BJ (cell line): ENCODE measurements at regions not wholly inside any gene's neighbourhood (a gene's known extent, or its start where the extent isn't known, plus 50 kb on each side); places are given as distances from the start of the nearest gene placed in this dataset.

ENCODE experiments used
- CTCF ChIA-PET: fragments of 350-600 bp; formaldehyde crosslinking; extraction: SDS; loops from one replicate; lab custom pipeline; 2021; ENCODE audit warnings: antibody characterized with exemption, inconsistent platforms; lab: Yijun Ruan, JAX
- POLR2A ChIA-PET: fragments of 300-600 bp; sonication (Branson Sonifier 250); formaldehyde crosslinking; extraction: SDS; loops from one replicate; lab custom pipeline; 2021; ENCODE audit warnings: antibody characterized with exemption; lab: Charles Lee
- DNase-seq: peaks from one replicate; pipeline ENCODE4 v3.0.0-alpha.2; 2011; ENCODE audit warnings: low read depth
- H3K27me3 ChIP-seq: 2 replicates; pipeline ENCODE4 v1.6.0; 2011; ENCODE audit warnings: low read length; ENCODE audit not compliant: control insufficient read depth, insufficient read depth
- H3K36me3 ChIP-seq: 2 replicates; pipeline ENCODE4 v1.5.1; 2011; ENCODE audit warnings: low read length; ENCODE audit not compliant: control insufficient read depth, insufficient read depth
- H3K4me3 ChIP-seq: 2 replicates; pipeline ENCODE4 v1.5.1; 2011; ENCODE audit warnings: low read depth, mild to moderate bottlenecking, control low read depth, low read length
- TF ChIP-seq, protein P1 (sequence below): IDR thresholded peaks from 2 replicates; pipeline ENCODE4 v1.5.1; 2011; ENCODE audit warnings: low read depth, mild to moderate bottlenecking, control low read depth, inconsistent platforms, low read length, moderate library complexity; ENCODE audit not compliant: insufficient read depth

DNA sequence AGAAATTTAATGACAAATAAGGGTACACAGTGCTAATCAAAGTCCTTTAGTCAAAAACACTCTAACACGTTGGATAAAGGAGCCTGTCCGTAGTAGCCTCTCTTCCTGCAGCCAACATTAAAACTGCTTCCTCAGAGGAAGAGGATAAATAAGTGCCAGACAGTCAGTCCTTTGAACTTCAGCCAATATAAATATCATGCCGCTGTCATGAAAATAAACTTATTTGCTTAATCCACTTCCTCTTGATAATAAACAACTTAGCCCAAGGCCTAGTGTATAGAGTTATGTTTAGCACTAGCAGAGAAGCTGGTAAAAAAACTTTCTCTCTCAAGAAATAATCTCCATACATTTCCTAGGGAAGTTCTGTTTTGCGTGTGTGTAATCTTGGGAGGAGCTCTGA is 196.7 kb downstream of the HS3ST1 start:
- ChIA-PET CTCF (no interaction called here), POLR2A (no interaction called here)
- Histone ChIP-seq H3K4me3 (no peak overlapping the region), H3K36me3 (no peaks in the 10 kb centered on the region), H3K27me3 (no peaks in the 10 kb centered on the region)
- TF ChIP-seq, protein P1, sequence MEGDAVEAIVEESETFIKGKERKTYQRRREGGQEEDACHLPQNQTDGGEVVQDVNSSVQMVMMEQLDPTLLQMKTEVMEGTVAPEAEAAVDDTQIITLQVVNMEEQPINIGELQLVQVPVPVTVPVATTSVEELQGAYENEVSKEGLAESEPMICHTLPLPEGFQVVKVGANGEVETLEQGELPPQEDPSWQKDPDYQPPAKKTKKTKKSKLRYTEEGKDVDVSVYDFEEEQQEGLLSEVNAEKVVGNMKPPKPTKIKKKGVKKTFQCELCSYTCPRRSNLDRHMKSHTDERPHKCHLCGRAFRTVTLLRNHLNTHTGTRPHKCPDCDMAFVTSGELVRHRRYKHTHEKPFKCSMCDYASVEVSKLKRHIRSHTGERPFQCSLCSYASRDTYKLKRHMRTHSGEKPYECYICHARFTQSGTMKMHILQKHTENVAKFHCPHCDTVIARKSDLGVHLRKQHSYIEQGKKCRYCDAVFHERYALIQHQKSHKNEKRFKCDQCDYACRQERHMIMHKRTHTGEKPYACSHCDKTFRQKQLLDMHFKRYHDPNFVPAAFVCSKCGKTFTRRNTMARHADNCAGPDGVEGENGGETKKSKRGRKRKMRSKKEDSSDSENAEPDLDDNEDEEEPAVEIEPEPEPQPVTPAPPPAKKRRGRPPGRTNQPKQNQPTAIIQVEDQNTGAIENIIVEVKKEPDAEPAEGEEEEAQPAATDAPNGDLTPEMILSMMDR, result no peak
- DNase-seq, result no peak

DNA sequence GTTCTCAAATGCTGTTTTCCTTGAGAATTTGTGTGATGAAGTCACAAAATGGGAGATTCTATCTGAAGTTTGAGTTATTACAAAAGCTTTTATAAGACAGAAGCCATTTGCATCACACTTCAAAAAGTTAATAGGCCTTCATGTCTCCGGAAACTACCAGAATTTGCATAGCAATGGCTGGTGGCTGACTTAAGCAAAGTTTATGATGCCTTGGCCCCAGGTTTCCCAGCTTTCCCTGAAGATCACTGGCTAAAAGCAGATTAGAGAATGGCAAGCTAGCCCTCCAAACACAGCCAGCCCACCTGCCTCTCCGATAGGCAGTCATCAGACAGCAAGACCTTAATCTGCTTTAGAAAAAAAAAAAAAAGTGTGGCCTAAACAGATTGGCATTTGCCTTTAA is 197.8 kb downstream of the HS3ST1 start:
- Histone ChIP-seq H3K36me3 (no peaks in the 10 kb centered on the region), H3K4me3 (no peak overlapping the region), H3K27me3 (no peaks in the 10 kb centered on the region)
- ChIA-PET POLR2A (no interaction called here), CTCF (interaction anchor here (0.6 kb wide), 1 partner anchor 12 kb away, joined by 3 read pairs; no protein-coding TSS in a partner anchor)
- DNase-seq, result no peak
- TF ChIP-seq, protein P1, result no peak

DNA sequence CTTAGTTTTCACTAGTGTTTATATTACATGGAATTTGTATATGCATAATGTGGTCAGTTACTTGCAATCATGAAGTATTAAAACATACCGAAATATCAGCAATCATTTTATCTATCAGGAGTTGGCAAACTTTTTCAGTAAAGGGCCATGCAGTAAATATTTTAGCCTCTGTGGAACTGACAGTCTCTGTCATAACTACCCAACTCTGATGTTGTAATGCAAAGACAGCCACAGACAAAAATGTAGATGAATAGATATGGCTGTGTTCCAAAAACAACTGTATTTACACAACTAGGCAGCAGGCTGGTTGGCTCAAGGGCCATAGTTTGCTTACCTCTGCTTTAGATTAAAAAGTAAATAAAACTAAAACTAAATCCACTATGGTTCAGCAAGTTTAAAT is 200.2 kb downstream of the HS3ST1 start:
- ChIA-PET POLR2A (no interaction called here), CTCF (no interaction called here)
- Histone ChIP-seq H3K36me3 (no peaks in the 10 kb centered on the region), H3K27me3 (no peaks in the 10 kb centered on the region), H3K4me3 (no peak overlapping the region)
- TF ChIP-seq, protein P1, result no peak
- no peak for DNase-seq

DNA sequence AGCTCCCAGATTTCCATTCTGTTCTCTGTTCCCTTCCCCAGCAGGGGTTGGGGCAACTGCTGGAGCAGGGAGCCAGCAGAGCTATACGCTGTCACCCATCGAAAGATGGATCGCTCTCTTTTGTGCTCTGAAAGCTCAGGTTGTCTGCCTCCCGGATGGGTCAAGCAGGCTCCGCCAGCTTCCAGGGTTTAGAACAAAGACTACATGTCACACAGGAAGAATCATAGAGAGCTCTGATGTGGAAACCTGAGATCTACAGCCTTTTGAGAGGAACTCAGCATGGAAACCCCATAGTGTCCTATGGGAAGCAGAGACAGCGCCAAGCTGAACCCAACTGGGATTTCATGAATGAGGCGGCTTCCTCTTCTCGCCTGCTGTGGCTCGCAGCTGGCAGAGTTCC is 205.4 kb downstream of the HS3ST1 start:
- ChIA-PET CTCF (no interaction called here), POLR2A (no interaction called here)
- H3K36me3 ChIP-seq, result no peaks in the 10 kb centered on the region
- DNase-seq, result no peak
- no peaks in the 10 kb centered on the region for H3K27me3 ChIP-seq
- TF ChIP-seq, protein P1, result no peak
- no peak overlapping the region for H3K4me3 ChIP-seq

DNA sequence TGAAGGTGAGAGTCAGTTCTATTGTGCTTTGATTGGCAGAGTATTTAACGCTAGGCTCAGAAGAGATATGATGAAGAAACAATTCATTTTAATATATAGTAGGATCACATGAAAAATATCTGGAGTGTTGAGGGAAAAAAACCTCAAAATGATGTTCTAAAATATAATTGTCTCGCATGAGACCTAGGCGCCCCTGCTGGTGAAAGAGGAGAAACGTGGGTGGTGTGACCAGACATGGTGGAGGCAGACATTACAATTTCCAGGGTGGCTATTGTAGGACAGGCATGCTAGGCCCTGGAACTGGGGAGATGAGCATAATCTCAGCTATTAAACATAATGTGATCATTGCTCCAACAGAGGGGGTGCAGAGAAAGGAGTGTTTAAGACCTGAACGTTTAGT is 210.0 kb downstream of the HS3ST1 start:
- ChIA-PET POLR2A (no interaction called here), CTCF (interaction anchor here (1.2 kb wide), 1 partner anchor 388 kb away, joined by 3 read pairs; no protein-coding TSS in a partner anchor)
- Histone ChIP-seq H3K27me3 (no peaks in the 10 kb centered on the region), H3K36me3 (no peaks in the 10 kb centered on the region), H3K4me3 (no peak overlapping the region)
- DNase-seq, result no peak
- TF ChIP-seq, protein P1, result no peak
